Astrocyte (in vitro differentiated cells and primary cell): ENCODE measurements at regions not wholly inside any gene's neighbourhood (a gene's known extent, or its start where the extent isn't known, plus 50 kb on each side); places are given as distances from the start of the nearest gene placed in this dataset.

Experiments used
- EZH2 ChIP-seq: IDR thresholded peaks from 2 replicates; pipeline ENCODE4 v1.6.1; 2012; ENCODE audit warnings: mild to moderate bottlenecking, low read length, inconsistent platforms; ENCODE audit not compliant: insufficient read depth
- TF ChIP-seq, protein P1 (sequence below): IDR thresholded peaks from 2 replicates; pipeline ENCODE4 v1.5.1; 2011; ENCODE audit warnings: low read depth, mild to moderate bottlenecking, inconsistent platforms, low read length, moderate library complexity; ENCODE audit not compliant: insufficient read depth

DNA sequence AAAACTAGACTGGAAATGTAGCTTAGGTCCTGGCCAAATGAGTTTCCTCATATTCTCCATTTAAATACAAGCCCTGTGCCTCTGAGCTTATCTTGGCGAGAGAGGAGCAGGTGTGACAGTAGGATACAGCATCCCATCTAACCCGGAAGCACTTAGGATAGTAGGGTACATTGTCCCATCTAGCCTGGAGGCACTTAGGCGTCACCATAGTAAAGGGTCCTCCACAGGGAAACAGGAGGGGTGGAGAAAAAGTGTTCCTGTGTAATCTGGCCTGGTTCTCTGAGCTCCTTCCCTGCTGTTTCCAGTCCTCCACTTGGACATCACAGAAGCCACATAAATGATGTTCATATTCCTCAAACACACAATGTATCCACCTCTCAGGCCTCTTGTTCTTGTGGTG is 301.4 kb downstream of the GALR1 start:
- TF ChIP-seq, protein P1, sequence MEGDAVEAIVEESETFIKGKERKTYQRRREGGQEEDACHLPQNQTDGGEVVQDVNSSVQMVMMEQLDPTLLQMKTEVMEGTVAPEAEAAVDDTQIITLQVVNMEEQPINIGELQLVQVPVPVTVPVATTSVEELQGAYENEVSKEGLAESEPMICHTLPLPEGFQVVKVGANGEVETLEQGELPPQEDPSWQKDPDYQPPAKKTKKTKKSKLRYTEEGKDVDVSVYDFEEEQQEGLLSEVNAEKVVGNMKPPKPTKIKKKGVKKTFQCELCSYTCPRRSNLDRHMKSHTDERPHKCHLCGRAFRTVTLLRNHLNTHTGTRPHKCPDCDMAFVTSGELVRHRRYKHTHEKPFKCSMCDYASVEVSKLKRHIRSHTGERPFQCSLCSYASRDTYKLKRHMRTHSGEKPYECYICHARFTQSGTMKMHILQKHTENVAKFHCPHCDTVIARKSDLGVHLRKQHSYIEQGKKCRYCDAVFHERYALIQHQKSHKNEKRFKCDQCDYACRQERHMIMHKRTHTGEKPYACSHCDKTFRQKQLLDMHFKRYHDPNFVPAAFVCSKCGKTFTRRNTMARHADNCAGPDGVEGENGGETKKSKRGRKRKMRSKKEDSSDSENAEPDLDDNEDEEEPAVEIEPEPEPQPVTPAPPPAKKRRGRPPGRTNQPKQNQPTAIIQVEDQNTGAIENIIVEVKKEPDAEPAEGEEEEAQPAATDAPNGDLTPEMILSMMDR, result no peak
- TF ChIP-seq EZH2, result no peak
